Ramos (cell line): ENCODE measurements at regions not wholly inside any gene's neighbourhood (a gene's known extent, or its start where the extent isn't known, plus 50 kb on each side); places are given as distances from the start of the nearest gene placed in this dataset.
"Not testable (repeated sequence)": the region's sequence is repeated elsewhere in the genome, so short reads cannot be mapped to it uniquely, and the experiment has no call there.

Experiments
- in situ Hi-C: fragments of 300-500 bp; cut with MboI; formaldehyde crosslinking; loops from one replicate; pipeline ENCODE4 v1.14.3; 2022; ENCODE audit warnings: low sequenced_read_pairs; ENCODE audit not compliant: unreplicated experiment

GRCh38 chr19:27884376-27884775, 1328.6 kb downstream of the UQCRFS1 start:
- in situ Hi-C loops, result no loop called here

GRCh38 chr19:27881213-27881612, 1331.7 kb downstream of the UQCRFS1 start:
- in situ Hi-C loops, result no loop called here

DNA sequence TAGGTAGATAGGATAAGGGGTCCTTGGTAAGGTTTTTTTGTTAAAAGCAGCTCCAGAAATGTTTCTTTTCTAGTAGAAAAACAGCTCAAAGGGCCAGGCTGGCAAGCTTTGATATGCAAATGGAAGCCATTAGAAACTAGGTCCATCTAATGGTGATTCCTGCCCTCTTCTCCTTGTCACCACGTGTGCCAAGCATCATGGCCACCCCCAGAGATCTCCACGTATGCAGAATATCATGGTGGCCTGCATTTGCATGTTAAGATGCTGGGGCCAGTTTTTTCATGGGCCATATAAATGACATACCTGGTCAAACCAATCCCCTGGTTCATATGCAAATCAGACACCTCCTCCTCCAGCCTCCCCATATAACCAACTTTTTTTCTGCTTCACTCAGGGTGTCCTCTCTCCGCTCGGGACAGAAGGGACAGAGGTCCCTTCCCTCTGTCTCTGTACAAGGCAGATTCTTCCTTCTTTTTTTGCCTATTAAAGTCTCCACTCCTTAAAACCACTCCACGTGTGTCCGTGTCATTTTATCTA, 1335.9 kb downstream of the UQCRFS1 start:
- in situ Hi-C loops, result no loop called here

GRCh38 chr19:27876489-27876888, 1336.5 kb downstream of the UQCRFS1 start:
- in situ Hi-C loops, result no loop called here

- in situ Hi-C loops, result no loop called here
These were observed 1340.6 kb downstream of the UQCRFS1 start for GRCh38 chr19:27872370-27872769.

DNA sequence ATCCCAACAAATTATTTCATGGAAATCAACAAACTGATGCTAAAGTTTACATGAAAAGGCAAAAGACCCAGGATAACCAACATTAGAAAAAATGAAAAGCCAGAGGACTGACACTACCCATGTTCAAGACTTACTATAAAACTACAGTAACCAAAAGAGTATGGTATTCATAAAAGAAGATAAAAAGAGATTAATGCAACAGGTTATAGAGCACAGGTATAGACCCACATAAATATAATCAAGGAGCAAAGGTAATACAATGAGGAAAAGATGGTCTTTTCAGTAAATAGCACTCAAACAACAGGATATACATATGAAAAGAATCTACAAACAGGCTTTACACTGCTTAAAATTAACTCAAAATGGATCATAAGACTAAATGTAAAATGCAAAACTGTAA, 1342.7 kb downstream of the UQCRFS1 start:
- in situ Hi-C loops, result no loop called here

DNA sequence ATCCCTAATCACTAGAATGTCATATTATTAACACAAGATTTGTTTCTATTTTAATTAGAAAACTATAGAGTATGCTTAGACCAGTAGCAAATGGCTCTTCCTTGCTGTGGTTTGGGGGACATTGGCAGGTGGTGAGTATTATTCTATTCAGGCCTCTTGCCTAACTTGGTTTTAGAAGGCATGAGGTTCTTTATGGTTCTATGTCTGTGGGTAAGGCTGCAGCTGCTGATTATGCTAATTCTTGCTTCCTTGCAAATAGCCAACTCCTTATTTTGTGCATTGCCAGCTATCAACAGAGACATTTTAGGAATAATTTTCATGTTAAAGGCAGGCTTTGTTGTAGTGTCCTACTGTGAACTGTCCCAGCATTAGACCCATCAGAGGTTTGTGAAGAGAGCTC, 1344.9 kb downstream of the UQCRFS1 start:
- in situ Hi-C loops, result no loop called here

- in situ Hi-C loops, result no loop called here
These were observed 1346.8 kb downstream of the UQCRFS1 start for GRCh38 chr19:27865927-27866777.

DNA sequence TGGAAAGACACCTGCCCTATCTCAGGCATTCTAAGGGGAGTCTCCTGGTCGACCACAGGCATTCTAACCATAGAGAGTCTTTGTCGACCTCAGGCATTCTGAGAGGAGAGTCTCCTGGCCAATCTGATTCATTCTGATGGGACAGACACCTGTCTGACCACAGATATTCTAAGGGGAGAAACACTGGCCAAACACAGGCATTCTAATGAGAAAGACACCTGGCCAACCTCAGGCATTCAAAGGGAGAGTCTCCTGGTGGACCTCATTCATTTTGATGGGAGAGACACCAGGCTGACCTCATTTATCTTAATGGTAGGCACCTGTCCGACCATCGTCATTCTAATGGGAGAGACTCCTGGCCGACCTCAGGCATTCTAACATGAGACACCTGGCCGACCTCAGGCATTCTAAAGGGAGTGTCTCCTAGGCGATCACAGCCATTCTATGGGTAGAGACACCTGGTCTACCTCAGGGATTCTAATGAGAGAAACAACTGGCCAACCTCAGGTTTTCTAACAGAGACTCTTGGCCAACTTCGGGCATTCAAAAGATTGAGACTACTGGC, 1351.5 kb downstream of the UQCRFS1 start:
- in situ Hi-C loops, result no loop called here

- in situ Hi-C loops, result no loop called here
These were observed 1352.5 kb downstream of the UQCRFS1 start for GRCh38 chr19:27860309-27860934.

- in situ Hi-C loops, result no loop called here
These were observed 1353.3 kb downstream of the UQCRFS1 start for GRCh38 chr19:27859689-27860088.

DNA sequence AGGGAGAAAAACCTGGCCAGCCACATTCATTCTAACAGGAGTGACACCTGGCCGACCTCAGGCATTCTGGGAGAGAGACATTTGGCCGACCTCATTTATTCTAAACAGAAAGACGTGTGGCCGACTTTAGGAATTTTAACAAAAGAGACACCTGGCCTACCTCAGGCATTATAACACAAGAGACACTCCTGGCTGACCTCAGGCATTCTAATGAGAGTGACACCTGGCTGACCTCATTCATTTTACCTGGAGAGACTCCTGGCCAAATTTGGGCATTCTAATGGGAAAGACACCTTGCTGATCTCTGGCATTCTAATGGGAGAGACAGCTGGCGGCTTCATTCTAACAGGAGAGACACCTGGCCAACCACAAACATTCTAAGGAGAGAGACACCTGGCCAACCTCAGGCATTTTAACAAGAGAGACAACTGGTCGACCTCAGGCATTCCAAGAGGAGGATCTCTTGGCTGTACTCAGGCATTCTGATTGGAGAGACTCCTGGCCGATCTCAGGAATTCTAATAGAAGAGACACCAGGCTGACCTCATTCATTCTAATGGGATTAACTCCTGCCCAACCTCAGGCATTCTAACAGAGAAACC, 1353.9 kb downstream of the UQCRFS1 start:
- in situ Hi-C loops, result no loop called here

GRCh38 chr19:27852931-27853330, 1360.0 kb downstream of the UQCRFS1 start:
- in situ Hi-C loops, result not testable (repeated sequence)

DNA sequence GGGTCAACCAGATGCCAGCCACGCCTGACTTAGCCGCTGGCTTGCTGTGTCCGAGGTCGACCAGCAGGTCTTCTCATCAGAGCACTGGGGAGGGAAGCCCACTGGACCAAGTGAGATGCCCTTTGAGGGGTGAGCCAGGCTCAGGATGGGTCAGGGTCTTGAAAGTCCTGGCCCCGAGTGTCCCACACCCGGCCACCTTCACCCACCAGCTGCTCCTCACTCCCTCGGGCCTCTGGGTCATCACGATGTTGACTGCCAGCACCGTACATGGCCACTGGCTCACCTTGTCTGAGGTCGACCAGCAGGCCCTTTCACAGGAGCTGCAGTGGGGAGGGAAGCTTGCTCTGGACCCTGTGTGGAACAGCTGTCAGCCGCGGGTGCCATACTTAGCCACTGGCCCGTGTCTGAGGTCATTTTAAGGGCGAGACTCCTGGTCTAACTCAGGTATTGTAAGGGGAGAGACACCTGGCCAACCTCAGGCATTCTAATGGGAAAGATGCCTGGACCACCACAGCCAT, 1361.3 kb downstream of the UQCRFS1 start:
- in situ Hi-C loops, result no loop called here

DNA sequence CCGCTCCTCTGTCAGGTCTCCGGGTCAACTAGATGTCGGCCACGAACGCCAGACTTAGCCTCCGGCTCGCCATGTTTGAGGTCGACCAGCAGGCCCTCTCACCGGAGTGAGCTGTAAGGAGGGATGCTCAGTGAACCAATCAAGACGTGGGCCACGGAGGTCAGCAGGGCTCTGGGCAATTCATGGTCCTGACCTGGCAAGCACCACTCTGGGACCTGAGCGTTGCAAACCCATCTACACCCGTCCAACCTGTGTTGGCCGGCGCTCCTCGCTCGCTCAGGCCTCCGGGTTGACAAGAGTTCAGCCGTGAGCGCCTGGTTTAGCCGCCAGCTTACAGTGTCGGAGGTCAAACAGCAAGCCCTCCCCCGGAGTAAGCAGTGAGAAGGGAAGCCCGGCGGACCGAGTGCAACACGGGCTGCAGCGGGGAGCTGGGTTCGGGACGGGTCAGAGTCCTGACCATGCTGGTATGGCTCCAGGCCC, 1361.9 kb downstream of the UQCRFS1 start:
- in situ Hi-C loops, result no loop called here

GRCh38 chr19:27846944-27847343, 1366.0 kb downstream of the UQCRFS1 start:
- in situ Hi-C loops, result no loop called here

DNA sequence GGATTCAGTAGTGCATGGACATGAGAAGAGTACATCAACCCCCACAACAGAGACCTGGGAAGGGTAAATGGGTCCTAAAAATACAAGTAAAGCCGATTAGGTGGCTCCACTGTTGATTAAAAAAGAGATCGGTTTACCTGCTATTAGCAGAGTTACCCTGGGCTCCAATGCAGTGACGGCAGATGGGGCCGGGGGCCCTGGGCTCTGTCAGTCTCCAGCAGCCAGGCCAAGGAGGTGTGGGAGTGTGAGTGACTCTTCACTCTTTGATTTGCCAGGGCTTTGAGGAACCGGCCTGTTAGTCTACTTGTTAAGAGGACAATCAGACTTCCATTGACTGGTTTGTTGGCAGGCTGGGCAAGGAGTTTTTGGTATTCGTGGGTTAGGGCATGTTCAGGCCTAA, 1368.7 kb downstream of the UQCRFS1 start:
- in situ Hi-C loops, result no loop called here

GRCh38 chr19:27843861-27844260, 1369.1 kb downstream of the UQCRFS1 start:
- in situ Hi-C loops, result no loop called here

DNA sequence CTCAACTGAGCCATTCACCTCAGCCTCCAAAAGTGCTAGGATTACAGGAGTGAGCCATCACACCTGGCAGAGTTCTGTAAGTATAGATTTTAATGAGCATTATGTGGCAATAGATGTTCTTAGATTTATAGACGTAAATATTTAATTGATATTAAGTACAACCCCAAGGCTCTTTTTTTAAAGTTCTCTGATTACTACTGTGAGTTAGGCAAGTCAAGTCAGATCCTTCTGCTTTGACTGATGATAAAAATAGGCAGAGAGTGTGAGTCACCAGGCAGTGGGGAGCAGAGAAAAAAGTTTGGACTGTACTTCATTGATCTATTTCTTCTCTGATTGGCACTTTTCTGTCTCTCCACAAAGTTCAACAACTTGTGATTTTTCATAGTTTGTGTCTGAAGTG, 1379.9 kb downstream of the UQCRFS1 start:
- in situ Hi-C loops, result no loop called here

- in situ Hi-C loops, result no loop called here
These were observed 1384.1 kb downstream of the UQCRFS1 start for GRCh38 chr19:27828829-27829228.
